IPS DF 4.7 (cell line): ENCODE measurements at regions not wholly inside any gene's neighbourhood (a gene's known extent, or its start where the extent isn't known, plus 50 kb on each side); places are given as distances from the start of the nearest gene placed in this dataset.

Experiments
- DNase-seq: peaks from one replicate; pipeline ENCODE4 v3.0.0-alpha.2; 2013; ENCODE audit warnings: low spot score; ENCODE audit errors: extremely low read depth

GRCh38 chr12:93242154-93242972, 135.4 kb upstream of the NUDT4 start:
- DNase-seq: no peak

DNA sequence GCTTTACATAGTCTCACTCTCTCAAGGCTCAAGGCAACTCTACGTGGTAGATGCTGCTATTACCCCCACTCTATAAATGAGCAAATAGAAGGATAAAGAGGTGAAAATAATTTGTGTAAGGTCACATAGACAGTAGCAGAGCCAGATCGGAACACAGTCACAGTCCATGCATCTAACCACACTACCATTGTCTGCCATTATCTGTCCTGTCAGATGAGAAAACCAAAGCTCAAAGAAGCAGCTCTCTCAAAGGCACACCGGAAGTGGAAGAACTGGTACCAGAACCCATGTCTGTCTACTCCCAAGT, 134.4 kb upstream of the NUDT4 start:
- no peak for DNase-seq

DNA sequence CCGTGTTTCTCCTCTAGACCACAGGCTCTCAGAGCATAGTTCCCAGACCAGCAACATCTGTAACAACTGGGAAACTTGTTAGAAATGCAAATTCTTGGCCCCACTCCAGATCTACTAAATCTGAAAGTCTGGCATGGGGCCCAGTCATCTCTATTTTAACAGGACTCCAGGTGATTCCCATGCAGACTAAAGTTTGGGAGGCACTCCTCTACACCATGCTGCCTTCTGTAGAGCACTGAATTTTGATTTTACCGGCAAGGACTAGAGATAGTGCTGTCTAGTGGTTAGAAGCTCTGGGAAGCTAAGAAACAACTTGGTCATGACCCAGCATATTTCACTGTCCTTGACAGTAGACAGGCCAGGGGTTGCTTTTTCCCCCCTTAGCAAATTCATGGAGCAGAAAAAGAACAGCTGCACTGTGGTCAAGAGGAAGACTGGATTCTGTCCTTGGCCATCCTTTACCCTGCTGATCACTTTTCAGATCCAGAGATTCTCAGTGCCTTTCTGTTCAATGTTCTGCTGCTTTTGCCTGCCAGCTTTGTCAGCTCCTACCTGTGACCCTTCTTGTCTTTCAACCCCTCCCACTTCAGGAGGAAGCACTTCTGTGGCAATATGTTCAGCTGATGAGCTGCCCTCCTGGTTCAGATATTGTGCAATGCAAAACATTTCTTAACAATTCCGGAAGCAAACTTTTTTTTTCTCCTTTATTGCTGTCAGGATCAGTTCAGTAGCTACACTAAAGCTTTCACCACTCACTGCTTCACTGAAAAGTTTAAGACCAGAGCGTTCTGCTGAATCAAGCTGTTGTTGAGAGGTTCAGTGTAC, 133.8 kb upstream of the NUDT4 start:
- DNase-seq: no peak

DNA sequence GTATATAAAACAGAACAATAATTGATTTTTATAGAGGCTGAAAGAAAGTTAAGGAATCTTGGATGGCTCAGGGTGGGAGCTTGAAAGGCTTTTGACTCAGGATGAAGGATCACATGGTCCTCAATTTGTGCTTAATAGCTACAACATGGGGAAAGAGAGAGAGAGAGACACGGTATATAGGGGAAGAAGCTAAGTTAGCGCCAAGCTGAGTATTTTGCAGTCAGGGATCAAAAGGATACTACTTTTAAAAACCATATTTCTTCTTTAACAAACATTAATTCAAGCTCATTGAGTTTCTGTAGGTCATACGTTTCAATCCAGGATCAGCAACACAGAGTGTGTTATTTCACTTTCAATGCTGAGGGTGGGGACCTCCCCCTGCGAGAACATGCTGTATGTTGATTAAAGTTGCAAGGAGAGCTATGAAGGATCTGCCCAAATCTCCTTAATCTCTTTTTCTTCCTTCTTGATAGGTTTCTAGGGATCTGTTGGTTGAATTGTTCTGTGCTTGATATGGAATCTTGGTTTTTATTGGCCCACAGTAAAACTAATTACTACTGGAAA, 133.1 kb upstream of the NUDT4 start:
- DNase-seq: no peak

- no peak for DNase-seq
Observed at GRCh38 chr12:93245543-93245942, 132.2 kb upstream of the NUDT4 start.

DNA sequence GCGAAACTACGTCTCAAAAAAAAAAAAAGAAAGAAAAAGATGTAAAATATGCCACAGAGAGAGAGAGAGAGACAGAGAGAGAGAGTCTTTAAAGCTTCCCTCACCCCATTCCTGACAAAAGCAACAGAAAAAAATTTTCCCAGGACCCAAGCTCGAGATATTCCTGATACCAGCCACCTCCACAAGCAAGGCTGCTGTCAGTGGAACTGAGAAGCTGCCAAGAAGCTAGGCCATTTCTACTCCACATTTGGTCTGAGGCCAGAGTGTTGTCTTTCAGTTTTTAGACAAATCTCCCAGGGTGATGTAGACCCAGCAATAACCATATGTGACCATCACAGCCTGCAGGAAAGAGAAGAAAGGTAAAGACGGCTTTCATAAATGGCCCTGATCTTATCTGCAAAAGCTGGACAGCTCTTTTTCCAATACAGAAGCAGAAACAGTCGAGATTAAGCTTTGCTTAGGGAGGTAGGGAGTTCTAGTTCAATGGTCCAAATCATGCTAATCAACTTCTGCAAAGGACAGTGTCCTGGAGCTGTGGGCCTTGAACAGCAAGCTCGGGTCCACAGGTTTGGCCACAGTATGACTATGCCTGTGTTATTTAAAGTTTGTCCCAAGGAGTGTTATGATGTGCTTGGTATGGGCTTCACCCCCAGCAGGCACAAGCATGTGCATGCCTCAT, 130.3 kb upstream of the NUDT4 start:
- DNase-seq: no peak

GRCh38 chr12:93252221-93252620, 125.5 kb upstream of the NUDT4 start:
- no peak for DNase-seq

GRCh38 chr12:93254911-93255310, 122.8 kb upstream of the NUDT4 start:
- no peak for DNase-seq

GRCh38 chr12:93256256-93256969, 121.3 kb upstream of the NUDT4 start:
- no peak for DNase-seq

- no peak for DNase-seq
Observed at GRCh38 chr12:93261505-93262094, 116.1 kb upstream of the NUDT4 start.

GRCh38 chr12:93272997-93273396, 104.7 kb upstream of the NUDT4 start:
- no peak for DNase-seq

DNA sequence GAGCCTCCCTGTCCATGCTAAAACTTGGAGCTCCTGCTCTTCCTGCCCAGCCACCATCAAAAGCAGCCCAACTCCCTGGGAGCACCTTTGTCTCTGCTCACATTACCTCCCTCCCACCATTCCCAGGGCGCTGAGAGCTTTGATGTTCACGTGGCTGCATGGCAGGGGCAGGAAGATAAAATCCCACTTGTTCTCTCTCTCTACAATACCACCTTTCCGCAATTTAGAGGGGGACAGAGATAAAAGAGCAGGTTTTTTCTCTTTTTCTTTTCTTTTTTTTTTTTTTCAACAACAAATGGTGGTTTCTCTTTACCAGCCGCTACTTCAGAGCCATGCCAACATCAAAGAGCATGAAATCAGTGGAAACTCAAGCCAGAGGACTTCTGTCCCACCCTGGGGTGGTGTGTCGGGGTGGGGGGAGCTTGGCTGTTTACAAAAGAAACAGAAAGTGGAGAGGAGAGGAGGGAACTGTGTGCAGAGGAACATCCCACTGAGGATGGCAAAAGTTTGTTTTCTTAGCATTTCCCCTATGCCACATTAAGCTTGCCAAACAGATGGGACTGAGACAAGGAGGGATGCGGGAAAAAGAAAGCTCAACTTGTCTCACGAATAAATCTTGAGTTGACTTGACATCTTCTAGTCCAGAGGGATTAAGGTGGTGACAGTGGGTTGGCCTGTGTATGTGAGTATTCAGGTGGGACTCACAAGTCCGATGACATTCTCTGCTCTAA, 103.7 kb upstream of the NUDT4 start:
- no peak for DNase-seq

GRCh38 chr12:93274937-93275336, 102.8 kb upstream of the NUDT4 start:
- DNase-seq: no peak

GRCh38 chr12:93275589-93275988, 102.1 kb upstream of the NUDT4 start:
- no peak for DNase-seq

GRCh38 chr12:93279565-93280412, 97.9 kb upstream of the NUDT4 start:
- no peak for DNase-seq

DNA sequence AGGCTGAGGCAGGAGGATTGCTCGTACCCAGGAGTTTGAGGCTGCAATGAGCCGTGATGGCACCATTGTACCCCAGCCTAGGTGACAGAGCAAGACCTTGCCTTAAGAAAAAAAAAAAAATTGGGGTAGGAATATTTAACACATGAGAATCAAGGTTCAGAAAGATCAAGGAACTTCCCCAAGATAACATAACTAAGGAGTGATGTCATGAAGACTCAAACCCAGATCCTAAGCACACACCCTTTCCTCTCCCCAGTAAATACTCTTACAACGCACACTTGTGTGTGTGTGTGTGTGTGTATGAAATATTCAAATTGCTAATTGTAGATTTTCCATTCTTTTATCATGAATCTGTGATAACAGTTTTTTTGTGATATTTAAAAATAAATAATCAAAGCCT, 90.6 kb upstream of the NUDT4 start:
- no peak for DNase-seq

DNA sequence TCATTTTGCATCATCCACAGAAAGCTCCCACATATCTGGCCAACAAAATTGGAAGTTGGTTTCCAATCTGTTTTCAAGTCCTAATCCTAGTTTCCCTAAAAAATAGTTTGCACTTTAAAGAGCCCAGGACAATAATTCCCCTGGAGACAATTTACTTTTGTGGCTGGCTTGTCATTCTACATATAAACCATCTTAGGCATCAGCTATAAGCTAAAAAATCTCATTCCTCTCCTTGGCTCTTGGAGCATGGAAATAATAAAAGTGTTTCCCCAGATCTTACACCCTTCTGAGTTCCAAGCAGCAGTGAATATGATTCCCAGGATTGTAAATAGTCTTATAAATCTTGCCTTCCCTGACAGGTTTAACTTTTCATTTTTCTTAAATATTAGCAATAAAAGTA, 89.1 kb upstream of the NUDT4 start:
- DNase-seq: no peak

DNA sequence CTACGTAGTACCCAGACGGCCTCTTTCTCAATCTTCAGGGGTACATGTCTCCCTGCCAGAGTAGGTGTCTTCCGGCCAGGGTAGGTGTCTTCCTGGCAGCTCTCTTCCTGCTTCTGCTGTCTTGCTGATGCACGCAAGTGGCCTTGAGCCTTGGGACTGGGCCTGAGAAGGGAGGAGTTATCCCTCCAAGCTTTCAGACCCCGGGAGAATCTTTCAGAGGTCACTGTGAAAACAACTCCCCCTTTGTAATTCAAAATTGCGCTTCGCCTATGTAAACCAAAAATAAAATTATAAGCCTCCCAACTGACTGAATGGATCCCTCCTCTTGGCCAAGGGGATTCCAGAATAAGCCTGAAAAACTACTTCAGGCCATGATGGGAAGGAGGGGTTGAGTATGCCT, 87.3 kb upstream of the NUDT4 start:
- DNase-seq: no peak

GRCh38 chr12:93292213-93292612, 85.5 kb upstream of the NUDT4 start:
- DNase-seq: no peak
